ENCODE measurements at regions not wholly inside any gene's neighbourhood (a gene's known extent, or its start where the extent isn't known, plus 50 kb on each side); places are given as distances from the start of the nearest gene placed in this dataset.

DNA sequence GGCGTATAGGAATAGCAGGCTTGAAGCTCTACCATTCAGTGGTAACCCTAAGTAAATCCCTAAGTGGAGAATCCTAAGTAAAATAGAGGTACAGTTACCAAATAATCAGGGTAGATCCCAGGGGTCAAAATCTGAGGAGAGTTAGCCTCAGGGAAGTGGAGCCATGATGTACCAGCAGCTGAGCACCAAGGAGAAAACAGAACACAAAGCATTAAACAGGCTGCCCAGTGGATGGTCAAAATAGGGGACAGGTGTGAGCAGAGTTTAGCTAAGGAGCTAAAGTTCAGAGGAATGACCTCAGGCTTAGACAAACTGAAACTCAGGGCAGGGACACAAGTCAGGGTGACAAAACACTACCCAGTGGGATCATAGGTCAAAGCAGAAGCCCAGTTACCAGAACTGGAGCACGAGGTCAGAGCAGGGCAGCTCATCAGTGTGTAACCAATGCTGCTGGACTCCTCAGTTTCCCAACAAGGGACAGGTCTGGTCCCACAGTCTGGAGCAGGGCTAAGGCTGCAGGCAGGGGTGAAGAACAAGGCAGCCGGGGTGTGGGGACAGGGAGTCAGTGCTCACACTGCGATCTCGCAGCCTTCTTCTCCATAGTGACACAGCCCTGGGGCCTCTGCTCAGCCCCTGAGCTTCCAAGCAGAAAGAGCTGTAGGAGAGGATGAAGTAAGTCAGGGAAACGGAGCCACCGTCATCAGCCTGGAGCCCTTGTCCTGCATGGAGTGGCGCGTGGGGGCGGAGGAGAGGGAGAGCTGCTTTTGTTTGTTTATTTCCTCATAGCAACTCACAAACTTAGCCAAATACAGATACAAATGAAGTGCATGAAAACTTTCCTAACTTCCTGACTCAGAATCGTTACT, 264.0 kb downstream of the MREG start:
- TF ChIP-seq, protein P1, sequence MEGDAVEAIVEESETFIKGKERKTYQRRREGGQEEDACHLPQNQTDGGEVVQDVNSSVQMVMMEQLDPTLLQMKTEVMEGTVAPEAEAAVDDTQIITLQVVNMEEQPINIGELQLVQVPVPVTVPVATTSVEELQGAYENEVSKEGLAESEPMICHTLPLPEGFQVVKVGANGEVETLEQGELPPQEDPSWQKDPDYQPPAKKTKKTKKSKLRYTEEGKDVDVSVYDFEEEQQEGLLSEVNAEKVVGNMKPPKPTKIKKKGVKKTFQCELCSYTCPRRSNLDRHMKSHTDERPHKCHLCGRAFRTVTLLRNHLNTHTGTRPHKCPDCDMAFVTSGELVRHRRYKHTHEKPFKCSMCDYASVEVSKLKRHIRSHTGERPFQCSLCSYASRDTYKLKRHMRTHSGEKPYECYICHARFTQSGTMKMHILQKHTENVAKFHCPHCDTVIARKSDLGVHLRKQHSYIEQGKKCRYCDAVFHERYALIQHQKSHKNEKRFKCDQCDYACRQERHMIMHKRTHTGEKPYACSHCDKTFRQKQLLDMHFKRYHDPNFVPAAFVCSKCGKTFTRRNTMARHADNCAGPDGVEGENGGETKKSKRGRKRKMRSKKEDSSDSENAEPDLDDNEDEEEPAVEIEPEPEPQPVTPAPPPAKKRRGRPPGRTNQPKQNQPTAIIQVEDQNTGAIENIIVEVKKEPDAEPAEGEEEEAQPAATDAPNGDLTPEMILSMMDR (conservative IDR thresholded peaks at IDR 0.05) = no peak
- no peak overlapping the region for H3K27ac ChIP-seq

- no peak overlapping the region for H3K27ac ChIP-seq
- TF ChIP-seq, protein P1 (conservative IDR thresholded peaks at IDR 0.05) = no peak
Observed at GRCh38 chr2:215748446-215748845, 264.9 kb downstream of the MREG start.

DNA sequence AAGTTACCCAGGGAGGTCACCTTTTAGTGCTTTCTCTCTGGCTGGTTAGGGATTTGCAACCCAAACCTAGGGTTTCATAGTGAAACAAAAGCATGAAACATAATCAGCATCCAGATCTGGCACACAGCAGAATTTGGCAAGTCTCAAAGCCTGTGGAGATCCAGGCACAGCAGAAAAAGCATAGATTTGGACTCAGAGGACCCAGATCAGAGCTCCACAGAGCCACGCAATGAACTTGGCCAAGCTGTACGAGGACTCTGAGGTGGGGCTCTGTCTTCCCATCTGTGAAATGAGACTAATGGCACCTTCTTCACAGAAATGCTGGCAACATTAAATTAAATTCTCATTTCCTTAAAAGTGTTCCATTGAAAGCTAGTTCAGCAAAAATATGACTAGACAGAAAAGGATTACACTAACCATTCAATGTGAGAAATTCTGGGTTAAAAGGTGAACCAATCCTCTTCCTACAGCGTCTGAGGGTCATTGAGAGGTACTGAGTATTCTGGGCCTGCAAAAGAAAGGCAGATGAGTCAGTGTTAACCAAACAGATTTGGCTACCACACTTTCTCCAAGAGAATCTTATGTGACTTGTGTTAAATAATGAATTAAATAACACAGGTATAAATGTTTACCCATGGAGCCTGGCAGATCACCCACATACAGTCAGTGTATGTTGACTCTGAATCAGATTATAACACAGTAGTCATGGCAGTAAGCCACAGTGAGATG, 266.3 kb downstream of the MREG start:
- TF ChIP-seq, protein P1 (conservative IDR thresholded peaks at IDR 0.05) = no peak
- no peak overlapping the region for H3K27ac ChIP-seq

GRCh38 chr2:215746226-215746886, 267.0 kb downstream of the MREG start:
- no peak overlapping the region for H3K27ac ChIP-seq
- TF ChIP-seq, protein P1 (conservative IDR thresholded peaks at IDR 0.05) = no peak

- TF ChIP-seq, protein P1 (conservative IDR thresholded peaks at IDR 0.05) = no peak
Observed at GRCh38 chr2:215745331-215745730, 268.0 kb downstream of the MREG start.

DNA sequence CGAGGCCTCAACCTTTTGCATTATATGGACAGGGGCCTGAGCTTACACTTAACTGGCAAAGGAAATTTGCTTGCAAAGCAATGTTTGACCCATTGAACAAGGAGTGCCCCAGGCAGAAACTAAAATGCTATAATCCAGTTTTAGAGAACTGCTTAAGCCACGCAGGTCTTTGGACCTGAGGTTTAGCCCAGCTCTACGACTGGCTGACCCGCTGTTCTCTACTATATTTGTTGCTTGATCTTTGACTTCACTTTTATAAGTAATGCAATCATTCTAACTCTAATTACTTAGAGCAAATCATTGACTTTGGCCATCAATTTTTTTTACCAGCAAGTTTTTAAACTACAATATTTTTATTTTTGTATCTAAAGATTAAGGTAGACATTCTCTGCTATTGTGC, 268.8 kb downstream of the MREG start:
- H3K27ac ChIP-seq = no peak overlapping the region
- TF ChIP-seq, protein P1 (conservative IDR thresholded peaks at IDR 0.05) = no peak

More at GRCh38 chr2:215745331-215745730, 268.0 kb downstream of the MREG start:
- H3K27ac ChIP-seq = no peak overlapping the region

GRCh38 chr2:215743066-215743465, 270.3 kb downstream of the MREG start:
- H3K27ac ChIP-seq = no peak overlapping the region
- TF ChIP-seq, protein P1 (conservative IDR thresholded peaks at IDR 0.05) = no peak

Data from VCaP (cell line).